PC-9 (cell line): ENCODE measurements at regions not wholly inside any gene's neighbourhood (a gene's known extent, or its start where the extent isn't known, plus 50 kb on each side); places are given as distances from the start of the nearest gene placed in this dataset.
"Not testable (repeated sequence)": the region's sequence is repeated elsewhere in the genome, so short reads cannot be mapped to it uniquely, and the experiment has no call there.

ENCODE experiments used
- BruUV-seq: library from RNA; stranded (reverse); fragments of 400-500 nt; replicated peaks from 2 replicates; lab custom pipeline; 2021; lab: Mats Ljungman, UMichigan
- CTCF ChIA-PET: fragments of 300-600 bp; sonication (Branson Sonifier 250); formaldehyde crosslinking; loops from one replicate; lab custom pipeline; 2022; ENCODE audit warnings: antibody characterized with exemption; lab: Charles Lee
- POLR2A ChIA-PET: fragments of 300-600 bp; sonication (Branson Sonifier 250); formaldehyde crosslinking; loops from one replicate; lab custom pipeline; 2022; ENCODE audit warnings: antibody characterized with exemption; ENCODE audit not compliant: unreplicated experiment; lab: Charles Lee
- DNase-seq, 2 experiments: peaks; one replicate each; pipeline versions ENCODE4 v3.0.0 to v3.0.0-alpha.2; 2015 to 2022; ENCODE audit warnings: mixed read lengths in 1 of 2
- H2AFZ ChIP-seq: fragments of 200-600 bp; sonication (generic); 2 replicates; pipeline ENCODE4 v1.8.1; 2017; ENCODE audit warnings: antibody characterized with exemption
- H3F3A ChIP-seq: fragments of 200-600 bp; sonication (generic); 2 replicates; pipeline ENCODE4 v1.8.1; 2017; ENCODE audit warnings: antibody characterized with exemption, mild to moderate bottlenecking, low read depth; ENCODE audit not compliant: insufficient read depth
- H3K27ac ChIP-seq: fragments of 200-600 bp; sonication (generic); 2 replicates; pipeline ENCODE4 v1.6.1; 2016; ENCODE audit warnings: mixed run types
- H3K27me3 ChIP-seq: fragments of 200-600 bp; sonication (generic); 2 replicates; pipeline ENCODE4 v1.6.1; 2016; ENCODE audit warnings: low read depth, mixed run types; ENCODE audit not compliant: insufficient read depth
- H3K36me3 ChIP-seq: fragments of 200-600 bp; sonication (generic); 2 replicates; pipeline ENCODE4 v1.6.1; 2016; ENCODE audit warnings: low read depth, mixed run types
- H3K4me1 ChIP-seq: fragments of 200-600 bp; sonication (generic); replicated peaks from 2 replicates; pipeline ENCODE4 v1.6.1; 2016; ENCODE audit warnings: mixed run types; ENCODE audit not compliant: insufficient read depth
- H3K4me2 ChIP-seq: fragments of 200-600 bp; sonication (generic); 2 replicates; pipeline ENCODE4 v1.6.1; 2017; ENCODE audit warnings: mixed run types
- H3K4me3 ChIP-seq: fragments of 200-600 bp; sonication (generic); 2 replicates; pipeline ENCODE4 v1.6.1; 2016; ENCODE audit warnings: mixed run types
- H3K79me2 ChIP-seq: fragments of 200-600 bp; sonication (generic); 2 replicates; pipeline ENCODE4 v1.6.1; 2017; ENCODE audit warnings: low read depth, mixed run types
- H3K9me2 ChIP-seq: fragments of 200-600 bp; sonication (generic); 2 replicates; pipeline ENCODE4 v1.8.1; 2017; ENCODE audit warnings: mild to moderate bottlenecking; ENCODE audit not compliant: insufficient read depth
- H3K9me3 ChIP-seq: fragments of 200-600 bp; sonication (generic); 2 replicates; pipeline ENCODE4 v1.8.1; 2016; ENCODE audit warnings: low read depth; ENCODE audit not compliant: insufficient read depth
- H4K20me1 ChIP-seq: fragments of 200-600 bp; sonication (generic); 2 replicates; pipeline ENCODE4 v1.8.1; 2017; ENCODE audit not compliant: insufficient read depth
- CTCF ChIP-seq: fragments of 200-600 bp; sonication (generic); conservative IDR thresholded peaks from 2 replicates; pipeline ENCODE4 v1.6.1; 2017; ENCODE audit warnings: mixed run types, antibody characterized with exemption, mild to moderate bottlenecking, moderate library complexity
- EZH2 ChIP-seq: fragments of 200-600 bp; sonication (generic); IDR thresholded peaks from 2 replicates; pipeline ENCODE4 v1.8.0; 2017; ENCODE audit warnings: antibody characterized with exemption, low read depth
- intact Hi-C: fragments of 100-400 bp; cut with micrococcal nuclease; formaldehyde crosslinking; loops from one replicate; pipeline ENCODE4 v1.10.0; 2022; ENCODE audit not compliant: unreplicated experiment

GRCh38 chr4:116982656-116983055, 102.7 kb downstream of the TRAM1L1 start:
- H3K4me1 ChIP-seq: no peaks in the 10 kb centered on the region
- CTCF ChIA-PET: no interaction called here
- POLR2A ChIA-PET: no interaction called here
- no peaks in the 10 kb centered on the region for H3K9me3 ChIP-seq
- no peaks in the 10 kb centered on the region for H3K79me2 ChIP-seq
- H2AFZ ChIP-seq: no peak overlapping the region
- H3K4me3 ChIP-seq: no peak overlapping the region
- no peak overlapping the region for H3K4me2 ChIP-seq
- H3K27me3 ChIP-seq: no peaks in the 10 kb centered on the region
- H3K36me3 ChIP-seq: no peaks in the 10 kb centered on the region
- no peaks in the 10 kb centered on the region for H4K20me1 ChIP-seq
- no TSS peak for BruUV-seq
- no peaks in the 10 kb centered on the region for H3F3A ChIP-seq
- DNase-seq: no peak
- H3K27ac ChIP-seq: no peak overlapping the region
- no peak for TF ChIP-seq EZH2
- TF ChIP-seq CTCF: no peak
- no peaks in the 10 kb centered on the region for H3K9me2 ChIP-seq
- intact Hi-C loops: no loop called here

GRCh38 chr4:116980436-116980835, 104.9 kb downstream of the TRAM1L1 start:
- H3K9me3 ChIP-seq, CTCF ChIA-PET, H3K4me2 ChIP-seq, H3K27ac ChIP-seq, DNase-seq, H3K4me3 ChIP-seq, H3F3A ChIP-seq, H4K20me1 ChIP-seq, H3K4me1 ChIP-seq, BruUV-seq, H3K9me2 ChIP-seq, intact Hi-C loops, H3K36me3 ChIP-seq, H2AFZ ChIP-seq, H3K27me3 ChIP-seq, POLR2A ChIA-PET, H3K79me2 ChIP-seq: not testable (repeated sequence)

GRCh38 chr4:116959045-116959444, 126.3 kb downstream of the TRAM1L1 start:
- Histone ChIP-seq H3K27me3 (no peaks in the 10 kb centered on the region), H2AFZ (no peak overlapping the region), H3K4me3 (no peak overlapping the region), H3K79me2 (no peaks in the 10 kb centered on the region), H3K4me2 (no peak overlapping the region), H3F3A (no peaks in the 10 kb centered on the region), H3K4me1 (no peaks in the 10 kb centered on the region), H3K36me3 (no peaks in the 10 kb centered on the region), H3K9me3 (no peaks in the 10 kb centered on the region), H4K20me1 (no peaks in the 10 kb centered on the region), H3K27ac (no peak overlapping the region), H3K9me2 (no peaks in the 10 kb centered on the region)
- POLR2A ChIA-PET: no interaction called here
- CTCF ChIA-PET: no interaction called here
- intact Hi-C loops: no loop called here
- no peak for DNase-seq
- no TSS peak for BruUV-seq
- no peak for TF ChIP-seq EZH2
- TF ChIP-seq CTCF: no peak

GRCh38 chr4:116953947-116954346, 131.4 kb downstream of the TRAM1L1 start:
- Histone ChIP-seq H3K27me3 (no peaks in the 10 kb centered on the region), H3K9me2 (no peaks in the 10 kb centered on the region), H3K9me3 (no peaks in the 10 kb centered on the region), H3F3A (no peaks in the 10 kb centered on the region), H3K4me2 (no peak overlapping the region), H3K4me1 (no peaks in the 10 kb centered on the region), H3K27ac (no peak overlapping the region), H3K36me3 (no peaks in the 10 kb centered on the region), H3K79me2 (no peaks in the 10 kb centered on the region), H4K20me1 (no peaks in the 10 kb centered on the region), H2AFZ (no peak overlapping the region), H3K4me3 (no peak overlapping the region)
- no TSS peak for BruUV-seq
- TF ChIP-seq EZH2 (no peak), CTCF (no peak)
- CTCF ChIA-PET: no interaction called here
- no peak for DNase-seq
- intact Hi-C loops: no loop called here
- POLR2A ChIA-PET: no interaction called here
